ENCODE measurements at regions not wholly inside any gene's neighbourhood (a gene's known extent, or its start where the extent isn't known, plus 50 kb on each side); places are given as distances from the start of the nearest gene placed in this dataset.
"Not testable (repeated sequence)": the region's sequence is repeated elsewhere in the genome, so short reads cannot be mapped to it uniquely, and the experiment has no call there.

- DNase-seq (ENCODE audit: low spot score) = not testable (repeated sequence)
Observed at GRCh38 chr14:36411951-36412350, 91.5 kb upstream of the MBIP start.

GRCh38 chr14:36408388-36408787 is 88.0 kb upstream of the MBIP start:
- DNase-seq (ENCODE audit: low spot score) = no peak

GRCh38 chr14:36405589-36406274 is 85.3 kb upstream of the MBIP start:
- DNase-seq (ENCODE audit: low spot score) = no peak

DNA sequence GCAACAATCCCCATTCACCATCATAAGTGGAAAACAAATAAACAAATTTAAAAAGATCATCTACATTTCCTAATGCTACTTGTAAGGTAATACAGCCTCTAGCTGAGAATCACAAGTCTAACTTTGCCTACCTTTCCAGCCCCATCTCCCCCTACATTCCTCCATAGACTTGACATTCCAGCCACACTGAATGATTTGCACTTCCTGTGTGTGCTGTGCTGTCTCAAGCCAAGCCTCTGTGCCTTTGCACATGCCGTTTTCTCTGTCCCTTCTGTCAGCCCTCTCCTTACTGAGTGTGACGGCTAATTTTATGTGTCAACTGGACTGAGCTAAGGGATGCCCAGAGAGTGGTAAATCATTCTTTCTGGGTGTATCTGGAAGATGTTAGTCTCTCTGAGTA is 82.4 kb upstream of the MBIP start:
- DNase-seq (ENCODE audit: low spot score) = no peak

GRCh38 chr14:36398463-36399291 is 78.2 kb upstream of the MBIP start:
- DNase-seq (ENCODE audit: low spot score) = no peak

DNA sequence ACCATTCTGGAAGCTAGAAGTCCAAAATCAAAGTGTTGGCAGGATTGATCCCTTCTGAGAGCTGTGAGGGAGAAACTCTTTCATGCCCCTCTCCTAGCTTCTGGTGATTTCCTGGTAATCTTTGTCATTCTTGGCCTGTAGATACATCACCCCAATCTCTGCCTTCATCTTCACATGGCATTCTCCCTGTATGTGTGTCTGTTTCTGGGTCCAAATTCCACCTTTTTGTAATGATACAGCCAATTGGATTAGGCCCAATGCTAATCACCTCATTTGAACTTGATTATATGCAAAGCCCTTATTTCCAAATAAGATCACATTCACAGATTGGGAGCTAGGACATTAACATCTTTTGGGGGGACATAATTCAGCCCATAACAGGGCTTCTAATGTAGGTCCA is 76.9 kb upstream of the MBIP start:
- no peak for DNase-seq (ENCODE audit: low spot score)

- DNase-seq (ENCODE audit: low spot score) = no peak
Observed at GRCh38 chr14:36396798-36397197, 76.4 kb upstream of the MBIP start.

GRCh38 chr14:36394593-36394992 is 74.2 kb upstream of the MBIP start:
- DNase-seq (ENCODE audit: low spot score) = no peak

DNA sequence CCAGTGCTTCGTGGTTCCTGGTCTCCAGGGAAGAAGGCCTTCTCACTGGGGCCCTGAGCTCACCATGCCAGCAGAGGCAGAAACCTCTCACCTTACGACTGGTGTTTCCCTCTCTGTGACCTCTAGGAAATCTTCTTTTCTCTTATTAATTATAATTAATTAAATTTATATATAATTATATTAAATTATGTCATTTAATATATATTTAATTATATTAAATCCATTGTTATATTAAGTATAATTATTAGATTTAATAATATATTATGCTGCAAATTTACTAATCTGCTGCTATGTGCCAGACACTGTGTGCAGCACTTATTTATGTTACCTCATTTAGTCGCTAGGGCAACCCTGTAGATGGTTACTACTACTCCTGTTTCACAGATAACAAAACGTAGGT is 70.3 kb upstream of the MBIP start:
- DNase-seq (ENCODE audit: low spot score) = no peak

DNA sequence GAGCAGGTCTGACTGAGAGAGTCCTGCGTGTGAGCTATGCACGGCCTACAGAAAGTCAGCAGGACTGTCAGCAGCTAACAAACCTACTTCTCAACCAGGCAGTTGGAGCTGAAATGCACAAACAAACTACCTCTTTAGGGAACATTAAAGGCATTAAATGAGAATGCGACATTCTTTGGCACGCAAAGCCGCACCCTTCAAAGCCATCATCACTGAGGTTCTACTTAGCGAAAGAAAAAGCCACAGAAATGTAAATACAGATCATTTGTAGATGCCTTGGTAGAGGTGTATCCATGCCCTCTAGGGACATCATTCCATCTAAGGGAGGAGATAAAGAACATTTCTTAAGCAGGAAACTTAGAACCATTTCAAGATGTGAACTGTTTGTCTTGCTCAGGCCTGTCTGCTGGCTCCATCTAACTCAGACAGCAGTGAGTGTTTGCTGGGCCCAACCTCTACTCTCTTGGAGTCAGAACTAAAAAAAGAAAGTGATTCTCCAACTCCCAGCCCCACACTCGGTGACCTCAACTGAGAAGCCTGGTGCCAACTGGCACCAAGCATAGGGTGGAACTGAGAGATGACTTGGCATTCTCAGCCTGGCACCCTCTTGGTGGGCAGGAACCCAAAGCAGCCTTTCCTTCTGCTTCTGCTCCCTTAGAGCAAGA is 63.5 kb upstream of the MBIP start:
- no peak for DNase-seq (ENCODE audit: low spot score)

GRCh38 chr14:36373982-36374673 is 53.7 kb upstream of the MBIP start:
- DNase-seq (ENCODE audit: low spot score) = peak; percentile 84

All from AG08395 (cell line).